ENCODE measurements at regions not wholly inside any gene's neighbourhood (a gene's known extent, or its start where the extent isn't known, plus 50 kb on each side); places are given as distances from the start of the nearest gene placed in this dataset.

- no peak for DNase-seq
Observed at GRCh38 chr11:30159546-30159945, 71.3 kb upstream of the FSHB start.

- no peak for DNase-seq
Observed at GRCh38 chr11:30165652-30166051, 65.2 kb upstream of the FSHB start.

GRCh38 chr11:30171661-30172060 lies 59.2 kb upstream of the FSHB start:
- no peak for DNase-seq

GRCh38 chr11:30172158-30172557 lies 58.7 kb upstream of the FSHB start:
- no peak for DNase-seq

- DNase-seq, result peak; percentile 65
Observed at GRCh38 chr11:30172883-30173311, 57.9 kb upstream of the FSHB start.

GRCh38 chr11:30174265-30175020 lies 56.4 kb upstream of the FSHB start:
- DNase-seq, result peak; percentile 69

Measured in fibroblast of upper back skin (primary cell).